Esophagus muscularis mucosa (tissue), 4 donors: ENCODE measurements at regions not wholly inside any gene's neighbourhood (a gene's known extent, or its start where the extent isn't known, plus 50 kb on each side); places are given as distances from the start of the nearest gene placed in this dataset.

Source experiments
- DNase-seq: peaks from one replicate; pipeline ENCODE4 v3.0.0-alpha.2; 2017; ENCODE audit errors: extremely low spot score
- H3K27ac ChIP-seq, 4 donors: fragments of 200-600 bp; sonication (generic); replicated peaks in 1 of 4; 1 replicate in 3 of 4; 2 replicates in 1 of 4; pipeline ENCODE4 v1.5.1; 2016 to 2019; ENCODE audit warnings: mild to moderate bottlenecking in 1 of 4
- H3K27me3 ChIP-seq, 4 donors: fragments of 200-600 bp; sonication (generic); one replicate each; pipeline versions ENCODE4 v1.5.1 to v1.6.0; 2016 to 2019
- H3K36me3 ChIP-seq, 4 donors: fragments of 200-600 bp; sonication (generic); one replicate each; pipeline ENCODE4 v1.5.1; 2016 to 2019
- H3K4me1 ChIP-seq, 4 donors: fragments of 200-600 bp; sonication (generic); one replicate each; pipeline ENCODE4 v1.5.1; 2016 to 2019
- H3K4me3 ChIP-seq, 4 donors: fragments of 200-600 bp; sonication (generic); 1 replicate in 2 of 4; 2 replicates in 2 of 4; pipeline ENCODE4 v1.5.1; 2016 to 2019; ENCODE audit warnings: mild to moderate bottlenecking in 4 of 4, moderate library complexity in 1 of 4
- H3K9me3 ChIP-seq, 4 donors: fragments of 200-600 bp; sonication (generic); 1 replicate in 3 of 4; 2 replicates in 1 of 4; pipeline ENCODE4 v1.5.1; 2016 to 2019
- CTCF ChIP-seq, 3 experiments: fragments of 200-600 bp in 2 of 3; fragments of 450-650 bp in 1 of 3; sonication (generic) in 2 of 3; IDR thresholded peaks; one replicate each; pipeline ENCODE4 v1.5.1; 2017 to 2019; ENCODE audit warnings: antibody characterized with exemption in 3 of 3, mild to moderate bottlenecking in 2 of 3, moderate library complexity in 1 of 3
- EP300 ChIP-seq: sonication (generic); formaldehyde crosslinking; IDR thresholded peaks from one replicate; pipeline ENCODE4 v1.6.1; 2017; ENCODE audit warnings: antibody characterized with exemption
- POLR2A ChIP-seq: fragments of 450-650 bp; IDR thresholded peaks from one replicate; pipeline ENCODE4 v1.6.1; 2017; ENCODE audit warnings: antibody characterized with exemption, moderate library complexity, mild to moderate bottlenecking, low read depth
- POLR2AphosphoS5 ChIP-seq, 2 donors: sonication (generic); formaldehyde crosslinking; IDR thresholded peaks; one replicate each; pipeline ENCODE4 v1.6.1; 2017; ENCODE audit warnings: antibody characterized with exemption in 2 of 2
- WGBS: methylation state at CpG from one replicate; pipeline ENCODE4 v1.1.5; 2018; 5-methylcytosine and 5-hydroxymethylcytosine counted together
- intact Hi-C: fragments of 100-400 bp; cut with DNase I; formaldehyde crosslinking; loops from one replicate; pipeline ENCODE4 v1.15.1; 2023

- no peak for DNase-seq
- intact Hi-C loops, result no loop called here
- no peaks in the 10 kb centered on the region for H3K4me1 ChIP-seq
- no peak for TF ChIP-seq EP300
- TF ChIP-seq POLR2A, result no peak
- no peak for TF ChIP-seq CTCF (IDR thresholded peaks at IDR 0.05)
- H3K9me3 ChIP-seq, result no peaks in the 10 kb centered on the region
- WGBS, result 82% methylated on average over 6 of the region's 6 CpGs
- no peaks in the 10 kb centered on the region for H3K36me3 ChIP-seq
- no peak overlapping the region for H3K27ac ChIP-seq
- no peak overlapping the region for H3K4me3 ChIP-seq
- H3K27me3 ChIP-seq, result no peaks in the 10 kb centered on the region
Observed at GRCh38 chr15:98554272-98555172, 93.8 kb upstream of the IGF1R start.

GRCh38 chr15:98555173-98555515 lies 93.2 kb upstream of the IGF1R start:
- H3K36me3 ChIP-seq, result no peaks in the 10 kb centered on the region
- H3K4me3 ChIP-seq, result no peak overlapping the region
- no peak overlapping the region for H3K27ac ChIP-seq
- no peaks in the 10 kb centered on the region for H3K4me1 ChIP-seq
- intact Hi-C loops, result no loop called here
- no peaks in the 10 kb centered on the region for H3K27me3 ChIP-seq
- DNase-seq, result no peak
- TF ChIP-seq POLR2AphosphoS5 (IDR thresholded peaks at IDR 0.05) (no peak), CTCF (IDR thresholded peaks at IDR 0.05) (no peak), EP300 (no peak), POLR2A (no peak)
- no peaks in the 10 kb centered on the region for H3K9me3 ChIP-seq

GRCh38 chr15:98556321-98556720 lies 92.0 kb upstream of the IGF1R start:
- no peaks in the 10 kb centered on the region for H3K36me3 ChIP-seq
- intact Hi-C loops, result no loop called here
- H3K4me1 ChIP-seq, result no peaks in the 10 kb centered on the region
- no peaks in the 10 kb centered on the region for H3K27me3 ChIP-seq
- 92% methylated on average over 4 of the region's 4 CpGs for WGBS
- no peak overlapping the region for H3K4me3 ChIP-seq
- no peaks in the 10 kb centered on the region for H3K9me3 ChIP-seq
- H3K27ac ChIP-seq, result no peak overlapping the region
- no peak for DNase-seq
- TF ChIP-seq POLR2AphosphoS5 (IDR thresholded peaks at IDR 0.05) (no peak), POLR2A (no peak)

GRCh38 chr15:98560338-98560737 lies 88.0 kb upstream of the IGF1R start:
- no peaks in the 10 kb centered on the region for H3K27me3 ChIP-seq
- H3K4me1 ChIP-seq, result no peaks in the 10 kb centered on the region
- DNase-seq, result no peak
- no peak for TF ChIP-seq EP300
- no peak for TF ChIP-seq POLR2A
- no peak for TF ChIP-seq CTCF (IDR thresholded peaks at IDR 0.05)
- TF ChIP-seq POLR2AphosphoS5 (IDR thresholded peaks at IDR 0.05), result no peak
- H3K27ac ChIP-seq, result no peak overlapping the region
- no peaks in the 10 kb centered on the region for H3K36me3 ChIP-seq
- no peaks in the 10 kb centered on the region for H3K9me3 ChIP-seq
- intact Hi-C loops, result no loop called here
- 76% methylated on average over 5 of the region's 5 CpGs for WGBS
- H3K4me3 ChIP-seq, result no peak overlapping the region

GRCh38 chr15:98561169-98561941 lies 87.0 kb upstream of the IGF1R start:
- Histone ChIP-seq H3K4me1 (no peaks in the 10 kb centered on the region), H3K27me3 (peaks cover 0 to under 1% (median 0%) of the 10 kb centered on the region in 4 donors), H3K27ac (no peak overlapping the region), H3K36me3 (no peaks in the 10 kb centered on the region), H3K4me3 (no peak overlapping the region), H3K9me3 (no peaks in the 10 kb centered on the region)
- DNase-seq, result no peak
- TF ChIP-seq POLR2AphosphoS5 (IDR thresholded peaks at IDR 0.05), result no peak
- TF ChIP-seq EP300, result no peak
- no peak for TF ChIP-seq CTCF (IDR thresholded peaks at IDR 0.05)
- no peak for TF ChIP-seq POLR2A
- intact Hi-C loops, result no loop called here
- 88% methylated on average over 9 of the region's 9 CpGs for WGBS
